ENCODE measurements at regions not wholly inside any gene's neighbourhood (a gene's known extent, or its start where the extent isn't known, plus 50 kb on each side); places are given as distances from the start of the nearest gene placed in this dataset.

- TF ChIP-seq POLR2A (IDR thresholded peaks at IDR 0.05), result no peak
- TF ChIP-seq CTCF (IDR thresholded peaks at IDR 0.05), result no peak
These were observed 128.2 kb upstream of the UXS1 start for GRCh38 chr2:106322281-106322680.
